HEK293 (cell line): ENCODE measurements at regions not wholly inside any gene's neighbourhood (a gene's known extent, or its start where the extent isn't known, plus 50 kb on each side); places are given as distances from the start of the nearest gene placed in this dataset.

Source experiments
- ZBTB48 ChIP-seq: fragments of 450-650 bp; formaldehyde crosslinking; IDR thresholded peaks from 2 replicates; pipeline ENCODE4 v1.5.1; 2016; ENCODE audit warnings: missing biosample characterization, missing genetic modification characterization
- ZFP3 ChIP-seq: fragments of 450-650 bp; formaldehyde crosslinking; IDR thresholded peaks from 2 replicates; pipeline ENCODE4 v1.5.1; 2016; ENCODE audit warnings: low read depth, missing biosample characterization, missing genetic modification characterization

DNA sequence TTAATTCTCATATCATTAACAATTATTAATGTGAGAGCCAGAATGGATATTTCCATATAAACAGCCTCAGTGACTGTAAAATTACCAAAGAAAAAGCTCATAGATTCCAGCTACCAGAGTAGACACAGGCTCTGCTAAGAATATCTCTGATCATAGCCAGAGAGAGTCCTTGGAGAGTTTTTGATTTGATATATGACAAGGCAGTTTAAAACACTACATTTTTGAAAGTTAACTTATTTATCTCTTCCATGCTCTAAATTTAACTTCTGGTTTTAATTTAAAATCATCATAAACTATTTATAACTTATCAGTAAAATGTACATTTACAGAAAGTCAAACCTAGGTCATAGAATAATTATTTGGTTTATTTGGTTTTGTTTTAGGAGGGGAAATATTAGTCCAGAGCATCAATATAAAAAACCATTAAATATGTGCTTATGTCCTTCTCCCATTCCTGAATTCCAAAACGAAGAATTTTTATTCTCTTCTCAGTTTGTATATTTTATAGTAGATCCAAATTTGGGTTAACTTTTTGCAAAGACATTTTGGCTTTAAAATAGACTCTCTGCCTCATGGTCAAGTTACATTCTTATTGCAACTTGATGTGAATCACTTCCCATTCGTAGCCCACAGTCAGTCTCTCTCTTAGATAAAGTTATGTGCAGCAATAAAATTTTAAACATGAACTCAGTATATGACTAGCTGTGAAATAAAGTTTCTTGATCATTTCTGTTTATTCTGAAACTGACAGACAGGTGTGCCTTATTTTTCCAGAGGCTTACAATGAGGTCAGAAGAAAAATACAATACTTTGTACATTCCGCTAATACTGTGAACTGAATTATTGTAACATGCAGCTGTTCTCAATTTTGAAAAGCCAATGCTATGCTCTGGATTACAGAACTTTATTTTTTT lies 267.1 kb downstream of the PAPSS1 start:
- no peak for TF ChIP-seq ZBTB48
- TF ChIP-seq ZFP3 (tag by site-specific recombination): no peak
